HEK293T (cell line): ENCODE measurements at regions not wholly inside any gene's neighbourhood (a gene's known extent, or its start where the extent isn't known, plus 50 kb on each side); places are given as distances from the start of the nearest gene placed in this dataset.

Experiments used
- CTCF ChIA-PET: fragments of 350-600 bp; formaldehyde crosslinking; extraction: SDS; loops from one replicate; lab custom pipeline; 2021; ENCODE audit warnings: antibody characterized with exemption, inconsistent platforms; lab: Yijun Ruan, JAX
- POLR2A ChIA-PET: fragments of 350-600 bp; formaldehyde crosslinking; extraction: SDS; loops from one replicate; lab custom pipeline; 2020; ENCODE audit warnings: antibody characterized with exemption, inconsistent platforms; lab: Yijun Ruan, JAX
- DNase-seq: peaks from one replicate; pipeline ENCODE4 v3.0.0; 2012; ENCODE audit warnings: mixed read lengths; ENCODE audit errors: extremely low spot score
- ARNT ChIP-seq: fragments of 450-650 bp; IDR thresholded peaks from 2 replicates; pipeline ENCODE4 v1.6.1; 2017; ENCODE audit warnings: mild to moderate bottlenecking
- BHLHE40 ChIP-seq: fragments of 450-650 bp; IDR thresholded peaks from 2 replicates; pipeline ENCODE4 v1.6.1; 2016; ENCODE audit warnings: mild to moderate bottlenecking, moderate library complexity, borderline replicate concordance
- CTBP1 ChIP-seq: fragments of 450-650 bp; IDR thresholded peaks from 2 replicates; pipeline ENCODE4 v1.6.1; 2016; ENCODE audit warnings: borderline replicate concordance
- ELF4 ChIP-seq: fragments of 450-650 bp; IDR thresholded peaks from 2 replicates; pipeline ENCODE4 v1.6.1; 2017; ENCODE audit warnings: antibody characterized with exemption
- FOXA1 ChIP-seq: fragments of 450-650 bp; IDR thresholded peaks from 2 replicates; pipeline ENCODE4 v1.6.1; 2016; ENCODE audit warnings: mild to moderate bottlenecking
- FOXK2 ChIP-seq: fragments of 450-650 bp; IDR thresholded peaks from 2 replicates; pipeline ENCODE4 v1.6.1; 2016; ENCODE audit warnings: mild to moderate bottlenecking
- FOXM1 ChIP-seq: fragments of 450-650 bp; IDR thresholded peaks from 2 replicates; pipeline ENCODE4 v1.6.1; 2017; ENCODE audit warnings: mild to moderate bottlenecking, borderline replicate concordance
- HDGF ChIP-seq: fragments of 450-650 bp; IDR thresholded peaks from 2 replicates; pipeline ENCODE4 v1.6.1; 2017; ENCODE audit warnings: antibody characterized with exemption, borderline replicate concordance
- L3MBTL2 ChIP-seq: fragments of 450-650 bp; conservative IDR thresholded peaks from 2 replicates; pipeline ENCODE4 v1.6.1; 2016; ENCODE audit warnings: mild to moderate bottlenecking
- LEF1 ChIP-seq: fragments of 450-650 bp; IDR thresholded peaks from 2 replicates; pipeline ENCODE4 v1.6.1; 2017; ENCODE audit warnings: mild to moderate bottlenecking, borderline replicate concordance
- NFRKB ChIP-seq: fragments of 450-650 bp; IDR thresholded peaks from 2 replicates; pipeline ENCODE4 v1.6.1; 2016; ENCODE audit warnings: mild to moderate bottlenecking, moderate library complexity
- PKNOX1 ChIP-seq: fragments of 450-650 bp; IDR thresholded peaks from 2 replicates; pipeline ENCODE4 v1.6.1; 2016
- SP1 ChIP-seq: fragments of 450-650 bp; IDR thresholded peaks from 2 replicates; pipeline ENCODE4 v1.6.1; 2017
- SUZ12 ChIP-seq: fragments of 450-650 bp; IDR thresholded peaks from 2 replicates; pipeline ENCODE4 v1.6.1; 2016; ENCODE audit warnings: mild to moderate bottlenecking
- TARDBP ChIP-seq: fragments of 450-650 bp; IDR thresholded peaks from 2 replicates; pipeline ENCODE4 v1.6.1; 2016
- ZNF384 ChIP-seq: fragments of 450-650 bp; IDR thresholded peaks from 2 replicates; pipeline ENCODE4 v1.6.1; 2016

GRCh38 chr13:93144031-93144430 is 82.6 kb upstream of the GPC6 start:
- no peak for TF ChIP-seq TARDBP
- TF ChIP-seq LEF1 = no peak
- TF ChIP-seq BHLHE40 = no peak
- TF ChIP-seq L3MBTL2 = no peak
- TF ChIP-seq SUZ12 = no peak
- no peak for TF ChIP-seq FOXK2
- no peak for TF ChIP-seq FOXM1
- TF ChIP-seq NFRKB = no peak
- no peak for TF ChIP-seq PKNOX1
- no peak for TF ChIP-seq FOXA1
- TF ChIP-seq CTBP1 = no peak
- TF ChIP-seq ARNT = no peak
- no peak for TF ChIP-seq HDGF
- TF ChIP-seq SP1 = no peak
- TF ChIP-seq ELF4 = no peak
- TF ChIP-seq ZNF384 = no peak
- DNase-seq = no peak
- ChIA-PET POLR2A (no interaction called here), CTCF (no interaction called here)

GRCh38 chr13:93145199-93145598 is 81.4 kb upstream of the GPC6 start:
- TF ChIP-seq FOXA1 (no peak), ARNT (no peak), TARDBP (no peak), SP1 (no peak), ZNF384 (no peak), PKNOX1 (no peak), HDGF (no peak), NFRKB (no peak), ELF4 (no peak), BHLHE40 (no peak), FOXK2 (no peak), CTBP1 (no peak), FOXM1 (no peak), L3MBTL2 (no peak), LEF1 (no peak), SUZ12 (no peak)
- CTCF ChIA-PET = no interaction called here
- POLR2A ChIA-PET = no interaction called here
- no peak for DNase-seq

GRCh38 chr13:93146584-93147297 is 79.9 kb upstream of the GPC6 start:
- ChIA-PET POLR2A (no interaction called here), CTCF (interaction anchor here (0.6 kb wide), 1 partner anchor 9 kb away, joined by 3 read pairs; no protein-coding TSS in a partner anchor)
- no peak for DNase-seq
- TF ChIP-seq ELF4 (no peak), FOXA1 (no peak), PKNOX1 (no peak), CTBP1 (no peak), ZNF384 (no peak)

GRCh38 chr13:93147298-93147645 is 79.3 kb upstream of the GPC6 start:
- TF ChIP-seq TARDBP (no peak), ZNF384 (no peak)
- ChIA-PET POLR2A (no interaction called here), CTCF (no interaction called here)
- DNase-seq = no peak

- POLR2A ChIA-PET = no interaction called here
- no peak for TF ChIP-seq SUZ12
- no peak for TF ChIP-seq FOXK2
- no peak for TF ChIP-seq HDGF
- no peak for TF ChIP-seq FOXM1
- no peak for TF ChIP-seq SP1
- DNase-seq = no peak
- CTCF ChIA-PET = no interaction called here
Measured at GRCh38 chr13:93147946-93148345, 78.7 kb upstream of the GPC6 start.

GRCh38 chr13:93151277-93151676 is 75.3 kb upstream of the GPC6 start:
- no peak for DNase-seq
- CTCF ChIA-PET = interaction anchor here (0.6 kb wide), 1 partner anchor 1282 kb away, joined by 3 read pairs; no protein-coding TSS in a partner anchor
- TF ChIP-seq FOXK2 (no peak), SUZ12 (no peak), SP1 (no peak), L3MBTL2 (no peak)
- POLR2A ChIA-PET = interaction anchor here (0.6 kb wide), 2 partner anchors 19 to 912 kb away, joined by 3 read pairs; no protein-coding TSS in a partner anchor

GRCh38 chr13:93158565-93158964 is 68.0 kb upstream of the GPC6 start:
- ChIA-PET CTCF (no interaction called here), POLR2A (no interaction called here)
- no peak for DNase-seq
- no peak for TF ChIP-seq SP1
- no peak for TF ChIP-seq LEF1
- no peak for TF ChIP-seq CTBP1
- no peak for TF ChIP-seq NFRKB
- no peak for TF ChIP-seq HDGF
- TF ChIP-seq BHLHE40 = no peak
- no peak for TF ChIP-seq SUZ12
- TF ChIP-seq L3MBTL2 = no peak
- TF ChIP-seq TARDBP = no peak
- no peak for TF ChIP-seq FOXK2
- no peak for TF ChIP-seq FOXM1
- TF ChIP-seq ELF4 = no peak
- TF ChIP-seq ARNT = no peak
- no peak for TF ChIP-seq ZNF384
